Limb (tissue), 2 donors: ENCODE measurements at regions not wholly inside any gene's neighbourhood (a gene's known extent, or its start where the extent isn't known, plus 50 kb on each side); places are given as distances from the start of the nearest gene placed in this dataset.

Source experiments
- DNase-seq, 2 donors: peaks; one replicate each; pipeline ENCODE4 v3.0.0-alpha.2; 2016; ENCODE audit errors: extremely low spot score in 2 of 2

DNA sequence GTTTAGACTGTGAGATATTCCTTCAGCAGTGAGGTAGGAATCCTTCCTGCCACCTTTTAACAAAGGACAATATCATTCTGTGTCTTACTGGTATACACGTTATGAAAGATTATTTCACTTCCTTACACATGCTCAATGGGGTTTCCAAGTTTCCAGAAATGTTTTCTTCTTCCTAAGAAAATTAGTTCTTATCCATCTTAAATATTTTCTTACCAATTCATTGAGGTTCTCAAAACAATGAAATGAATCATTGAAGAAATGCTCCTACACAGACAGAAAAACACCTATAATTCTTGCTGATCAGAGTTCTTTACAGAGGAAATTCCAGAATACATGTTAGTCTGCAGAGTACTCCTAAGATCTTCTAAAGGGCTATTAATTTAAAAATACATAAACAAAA lies 51.4 kb upstream of the SEC61G start:
- DNase-seq: no peak

DNA sequence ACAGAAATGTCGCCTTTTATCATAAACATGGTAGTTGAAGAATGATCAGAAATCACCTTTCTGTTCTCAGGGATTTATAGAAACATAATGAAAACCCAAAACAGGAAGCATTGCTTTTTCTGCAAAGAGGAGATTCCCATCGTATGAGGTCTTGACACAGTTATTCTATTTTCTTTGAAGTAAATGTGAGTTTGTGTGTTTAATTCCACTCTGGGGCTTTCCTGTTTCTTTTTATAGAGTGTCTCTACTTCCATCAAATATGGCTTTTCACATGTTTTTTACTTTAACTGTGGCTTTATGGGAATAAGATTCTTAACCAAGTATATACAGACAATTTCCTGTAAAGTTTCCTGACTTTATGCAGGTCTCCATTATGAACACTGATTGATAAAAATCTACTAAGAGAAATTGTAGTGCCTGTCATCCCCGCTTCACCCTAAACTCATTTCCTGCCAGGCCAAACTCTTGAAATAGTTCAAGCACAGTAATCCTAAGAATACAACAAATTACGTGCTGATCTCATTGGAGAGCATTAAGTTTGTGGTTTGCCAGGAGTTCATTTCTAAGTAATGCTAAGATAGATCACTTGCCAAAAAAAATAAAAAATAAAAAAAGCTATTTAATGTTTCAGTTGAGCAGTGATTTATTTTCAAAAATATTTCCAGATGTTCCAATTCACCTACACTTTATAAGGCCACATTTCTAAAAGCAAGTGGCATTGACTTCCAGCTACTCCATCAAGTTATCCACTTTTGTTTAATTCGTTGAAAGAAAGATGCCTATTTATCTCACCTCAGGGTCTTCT lies 52.2 kb upstream of the SEC61G start:
- DNase-seq: peak in 1 of 2 donors; percentile 84

DNA sequence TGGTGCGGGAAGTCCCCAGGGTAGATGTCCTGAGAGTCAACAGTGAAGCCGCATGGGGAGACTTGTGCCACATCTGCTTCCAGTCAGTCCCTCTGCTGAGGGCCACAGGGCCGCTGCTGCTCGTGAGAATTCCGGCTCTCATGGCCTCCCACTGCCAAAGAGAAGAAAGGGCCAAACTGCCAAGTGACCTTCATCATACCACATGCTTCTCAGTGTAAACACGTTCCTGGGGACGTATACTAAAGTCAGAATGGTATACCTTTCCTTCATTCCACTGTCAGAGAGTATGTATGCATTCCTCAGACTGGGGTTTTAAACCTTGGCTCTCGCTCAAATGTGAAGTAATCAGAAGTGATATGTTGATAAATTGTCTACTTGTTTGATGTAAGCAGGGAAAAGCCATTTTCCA lies 52.8 kb upstream of the SEC61G start:
- DNase-seq: peak in 1 of 2 donors; percentile 12

DNA sequence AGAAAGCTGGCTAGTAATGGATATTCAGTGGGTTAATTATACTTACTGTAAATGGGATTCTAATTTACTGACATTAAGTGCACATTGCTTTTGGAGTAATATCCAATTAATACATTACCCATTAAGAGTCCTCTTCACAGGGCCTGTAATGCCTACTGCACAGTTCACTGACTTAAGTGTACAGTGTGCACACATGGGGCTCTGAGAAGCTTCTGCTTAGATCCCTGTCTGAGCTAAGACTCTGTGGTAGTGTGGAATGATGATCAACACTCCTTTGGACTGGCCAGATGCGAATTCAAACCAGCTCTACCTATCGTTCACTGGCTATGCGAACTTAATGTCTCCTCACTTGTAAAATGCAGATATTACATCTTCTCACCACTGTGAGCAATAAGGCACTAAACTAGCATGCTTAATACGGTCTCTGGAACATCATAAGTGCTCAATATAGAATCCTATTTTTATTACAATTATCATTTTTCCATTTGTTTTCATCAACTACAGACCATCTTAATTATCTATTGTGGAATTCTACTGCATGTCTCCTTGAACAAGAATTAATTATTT lies 53.8 kb upstream of the SEC61G start:
- no peak for DNase-seq

DNA sequence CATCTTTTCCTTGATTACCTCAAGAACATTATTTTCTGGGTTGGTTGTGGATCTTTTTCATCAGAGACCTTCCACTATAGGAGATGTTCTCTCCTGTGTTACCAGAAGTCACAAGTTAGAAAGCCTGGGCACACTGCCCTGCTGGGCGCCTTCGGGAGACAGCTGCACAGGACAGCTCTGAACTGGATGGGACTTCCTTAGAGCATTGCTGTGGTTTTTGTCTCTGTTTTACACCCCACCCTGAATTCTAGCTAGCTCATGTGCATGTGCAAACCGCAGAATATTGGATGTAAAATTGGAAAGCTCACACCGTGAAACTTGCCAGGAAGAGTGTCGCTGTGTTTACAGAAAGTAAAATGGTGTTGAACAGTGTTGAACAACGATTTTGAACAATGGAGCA lies 54.4 kb upstream of the SEC61G start:
- DNase-seq: peak in 1 of 2 donors; percentile 18

DNA sequence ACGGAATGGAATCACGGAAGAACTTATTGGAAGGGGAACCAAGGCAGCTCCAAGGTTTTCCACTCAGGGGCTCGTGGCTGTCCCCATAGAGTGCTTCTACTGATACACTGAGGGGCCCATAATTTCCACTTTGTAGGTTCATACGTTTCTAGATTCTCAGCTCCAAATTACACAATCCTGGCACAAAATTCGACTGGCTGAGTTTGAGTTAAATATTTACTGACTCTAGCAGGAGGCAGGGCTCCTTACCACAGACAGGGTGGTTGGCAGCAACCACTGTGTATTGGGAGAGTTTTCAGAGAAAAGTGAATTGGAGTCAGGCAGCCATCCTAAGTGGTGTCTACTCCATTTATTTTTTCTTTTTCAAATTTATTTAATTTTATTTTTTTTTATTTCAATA lies 55.4 kb upstream of the SEC61G start:
- no peak for DNase-seq

DNA sequence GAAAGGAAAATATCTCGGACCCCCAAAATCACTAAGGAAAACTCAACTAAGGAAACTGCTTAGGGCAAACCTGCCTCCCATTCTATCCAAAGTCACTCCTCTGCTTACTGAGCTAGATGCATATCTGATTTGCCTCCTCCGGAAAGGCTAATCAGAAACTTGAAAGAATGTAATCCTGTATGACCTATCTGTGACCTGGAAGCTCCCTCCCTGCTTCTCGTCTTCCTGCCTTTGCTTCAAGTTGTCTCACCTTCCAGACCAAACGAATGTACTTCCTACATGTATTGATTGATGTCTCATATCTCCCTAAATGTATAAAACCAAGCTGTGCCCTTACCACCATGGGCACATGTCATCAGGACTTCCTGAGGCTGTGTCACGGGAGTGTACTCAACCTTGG lies 58.1 kb upstream of the SEC61G start:
- DNase-seq: no peak

DNA sequence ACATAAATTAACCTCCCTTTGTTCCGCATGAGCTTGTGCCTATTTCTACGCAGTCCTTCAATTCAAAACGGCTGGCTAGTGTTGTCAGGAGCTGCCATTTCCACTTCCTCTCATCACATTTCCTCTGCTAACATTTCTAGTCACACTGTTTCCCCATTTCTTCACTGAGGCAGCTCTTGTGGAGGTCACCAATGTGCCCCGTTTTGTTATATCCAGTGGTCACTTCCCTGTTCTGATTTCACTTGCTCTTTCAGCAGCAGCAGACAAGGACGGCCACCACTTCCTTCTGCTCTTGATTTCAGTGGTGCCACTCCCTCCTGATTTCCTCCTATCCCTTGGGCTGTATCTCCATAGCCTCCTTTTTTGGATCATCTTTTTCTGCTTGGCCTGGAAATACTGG lies 64.8 kb upstream of the SEC61G start:
- no peak for DNase-seq

DNA sequence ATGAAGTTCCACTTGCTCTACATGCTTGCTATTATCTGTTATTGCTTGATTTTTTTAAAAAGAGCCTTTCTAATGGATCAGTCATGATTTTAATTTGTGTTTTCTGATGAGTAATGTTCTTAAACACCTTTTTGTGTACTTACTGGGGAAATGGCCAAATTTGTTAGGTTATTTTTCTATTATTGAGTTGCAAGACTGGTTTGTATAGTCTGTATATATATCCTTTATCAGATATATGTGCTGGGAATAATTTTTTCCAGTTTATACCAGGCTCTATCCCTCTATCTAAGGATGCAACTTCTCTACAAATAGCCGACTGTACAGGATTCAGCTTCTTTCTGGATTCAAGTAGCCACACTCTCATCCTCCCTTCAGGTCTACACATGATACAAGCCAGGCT lies 65.6 kb upstream of the SEC61G start:
- no peak for DNase-seq

DNA sequence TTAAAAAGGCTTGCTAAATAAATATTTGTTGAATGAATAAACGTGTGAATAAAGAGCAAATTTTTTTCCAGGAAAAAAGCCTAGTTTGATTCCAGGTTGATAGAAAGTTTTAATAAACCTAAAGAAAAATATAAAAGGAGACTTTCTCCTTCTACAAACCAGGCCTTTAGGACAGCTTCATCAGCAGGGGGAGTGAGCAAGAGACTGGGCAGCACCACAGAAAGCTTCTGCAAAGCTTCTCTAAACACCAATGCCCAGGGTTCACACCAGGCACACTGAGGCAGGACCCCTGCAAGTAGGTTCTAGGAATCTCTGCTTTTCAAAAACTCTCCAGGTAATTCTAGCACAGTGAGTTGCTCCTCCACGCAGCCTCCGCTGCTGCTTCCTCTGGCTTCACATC lies 66.4 kb upstream of the SEC61G start:
- no peak for DNase-seq

DNA sequence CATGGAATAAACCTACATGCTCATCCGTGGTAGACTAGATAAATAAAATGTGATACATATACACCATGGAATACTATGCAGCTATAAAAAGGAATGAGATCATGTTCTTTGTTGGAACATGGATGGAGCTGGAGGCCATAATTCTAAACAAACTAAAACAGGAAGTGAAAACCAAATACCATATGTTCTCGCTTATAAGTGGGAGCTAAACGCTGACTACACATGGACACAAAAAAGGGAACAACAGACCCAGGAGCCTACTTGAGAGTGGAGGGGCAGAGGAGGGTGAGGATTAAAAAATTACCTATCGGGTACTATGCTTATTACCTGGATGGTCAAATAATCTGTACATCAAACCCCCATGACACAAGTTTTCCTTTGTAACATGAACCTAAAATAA lies 68.7 kb upstream of the SEC61G start:
- DNase-seq: no peak

DNA sequence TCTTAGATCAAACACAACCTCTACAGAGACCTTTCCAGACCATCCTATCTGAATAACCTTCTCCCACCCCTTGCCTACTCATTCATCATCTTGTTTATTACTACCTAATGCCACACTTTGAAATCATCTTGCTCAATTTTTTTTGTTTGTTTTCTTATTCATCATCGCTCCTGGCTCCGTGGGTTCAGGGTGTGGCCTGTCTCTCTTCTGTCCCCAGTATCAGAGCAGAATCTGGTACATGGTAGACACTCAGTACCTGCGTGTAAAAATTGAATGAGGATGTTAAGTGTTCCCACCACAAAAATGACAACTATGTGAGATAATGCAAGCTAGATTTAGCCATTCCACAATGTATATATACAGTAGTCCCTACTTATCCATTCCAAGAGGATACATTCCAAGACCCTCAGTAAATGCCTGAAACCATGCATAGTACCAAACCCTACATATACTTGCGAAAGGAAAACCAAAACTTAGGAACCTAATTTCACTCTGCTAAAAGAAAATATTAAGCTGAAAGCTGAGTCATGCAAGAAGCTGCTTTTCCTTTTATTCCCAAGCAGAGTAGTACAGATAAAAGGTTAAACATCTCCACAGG lies 72.1 kb upstream of the SEC61G start:
- DNase-seq: no peak

DNA sequence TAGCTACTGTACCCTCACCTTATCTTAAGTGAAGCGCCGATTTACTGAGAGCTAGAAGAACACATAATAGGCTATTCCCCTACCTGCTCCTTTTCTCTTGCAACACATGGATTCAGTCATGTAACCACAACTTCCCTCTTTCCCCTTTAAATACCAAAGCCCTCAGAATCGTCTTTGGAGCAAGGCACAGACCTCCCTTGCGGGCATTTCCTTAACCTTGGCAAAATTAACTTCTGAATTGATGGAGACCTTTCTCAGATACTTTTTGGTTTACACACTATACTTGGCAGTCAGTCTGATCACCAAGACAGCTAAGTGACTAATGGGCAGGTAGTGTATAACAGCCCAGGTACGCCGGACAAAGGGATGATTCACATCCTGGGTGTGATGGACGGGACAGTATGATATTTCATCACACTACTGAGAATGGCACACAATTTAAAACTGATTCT lies 72.7 kb upstream of the SEC61G start:
- DNase-seq: no peak

DNA sequence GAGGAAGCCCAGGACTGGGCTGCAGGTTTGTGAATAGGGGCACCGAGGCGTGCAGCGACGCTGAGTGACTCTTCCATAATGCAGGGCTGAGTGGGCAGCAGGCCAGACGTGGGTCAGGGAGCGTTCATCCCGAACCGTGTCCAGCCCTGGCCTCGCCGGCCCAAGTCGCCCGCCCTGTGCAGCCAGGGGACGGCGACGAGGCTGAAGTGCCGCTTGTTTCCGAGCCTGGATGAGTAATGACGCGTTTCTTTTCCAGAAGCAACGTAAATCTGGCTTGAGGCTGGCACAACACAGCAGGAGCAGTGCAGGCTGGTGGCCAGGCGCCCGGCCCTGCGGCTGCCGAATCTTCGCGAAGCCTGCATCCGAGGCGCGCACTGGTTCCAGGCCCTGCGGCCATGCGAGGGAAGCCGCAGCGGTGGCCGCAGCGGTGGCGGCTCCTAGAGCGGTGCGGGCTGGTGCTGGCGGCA lies 74.0 kb upstream of the SEC61G start:
- DNase-seq: no peak

DNA sequence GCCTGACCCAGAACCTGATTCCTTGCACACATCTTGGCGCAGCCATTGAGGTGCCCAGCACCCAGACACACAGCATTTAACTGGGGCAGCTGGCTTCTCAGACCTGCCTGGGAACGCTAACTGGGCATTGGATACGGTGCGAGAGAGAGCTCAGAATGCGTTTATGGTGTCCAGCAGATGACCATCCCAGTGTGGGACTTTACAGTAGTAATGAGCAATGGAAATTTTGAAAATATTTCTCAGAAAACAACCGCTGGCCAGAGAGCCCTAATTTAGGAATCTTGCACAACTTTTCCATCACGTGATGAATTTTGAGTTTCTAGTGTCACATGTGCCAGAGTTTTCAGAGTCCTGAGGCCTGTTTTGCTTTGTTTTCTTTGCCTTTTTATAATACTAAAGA lies 78.2 kb upstream of the SEC61G start:
- DNase-seq: no peak

DNA sequence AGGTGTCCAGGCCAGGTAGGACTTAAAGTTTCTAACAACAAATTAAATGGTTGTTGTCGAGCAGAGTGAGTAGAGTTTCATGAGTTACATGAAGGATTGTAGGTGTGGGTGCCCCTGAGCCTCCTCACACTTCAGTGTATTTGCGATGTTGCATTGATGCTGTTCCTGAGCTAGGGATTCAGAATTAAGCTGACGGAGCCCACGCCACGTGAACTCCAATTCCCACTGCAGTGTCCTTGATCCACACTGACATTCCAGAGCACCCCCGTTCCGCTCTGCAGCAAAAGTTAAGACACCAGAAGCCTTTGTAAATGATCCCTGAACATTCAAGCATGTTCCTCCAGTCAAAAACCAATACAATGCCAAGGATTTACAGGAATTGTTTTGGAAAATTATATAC lies 78.8 kb upstream of the SEC61G start:
- no peak for DNase-seq

DNA sequence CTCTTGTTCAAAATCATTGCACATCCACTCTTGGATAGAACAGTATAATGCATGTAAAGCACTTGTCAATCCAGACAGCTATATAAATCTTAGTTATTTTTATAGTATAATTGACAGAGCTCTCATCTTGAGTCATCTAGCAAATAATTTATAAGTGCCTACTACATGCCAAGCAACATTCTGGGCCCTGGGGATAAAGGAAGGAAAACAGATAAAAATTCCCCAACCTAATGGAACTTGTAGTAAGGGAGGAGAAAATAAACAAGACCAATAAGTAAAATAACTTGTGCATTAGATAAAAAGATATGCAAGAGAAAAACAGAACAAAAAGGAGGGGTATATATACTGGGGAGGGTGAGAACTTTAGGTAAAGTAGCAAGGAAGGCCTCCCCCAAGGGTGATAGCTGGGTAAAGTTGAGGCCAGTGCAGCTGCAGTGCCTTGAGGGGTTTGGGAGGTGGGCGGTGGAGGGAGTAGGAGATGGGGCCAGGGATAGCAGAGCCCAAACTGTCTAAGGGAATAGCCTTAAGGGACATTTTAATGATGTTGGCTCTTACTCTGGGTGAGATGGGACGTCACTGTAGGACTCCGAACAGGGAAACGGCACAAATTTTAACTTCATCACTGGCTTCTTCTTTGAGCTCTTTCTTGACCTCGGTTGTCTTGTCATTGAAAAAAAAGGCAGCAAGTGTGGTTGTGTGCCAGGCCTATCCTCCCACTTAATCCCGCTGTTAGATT lies 79.3 kb upstream of the SEC61G start:
- no peak for DNase-seq

DNA sequence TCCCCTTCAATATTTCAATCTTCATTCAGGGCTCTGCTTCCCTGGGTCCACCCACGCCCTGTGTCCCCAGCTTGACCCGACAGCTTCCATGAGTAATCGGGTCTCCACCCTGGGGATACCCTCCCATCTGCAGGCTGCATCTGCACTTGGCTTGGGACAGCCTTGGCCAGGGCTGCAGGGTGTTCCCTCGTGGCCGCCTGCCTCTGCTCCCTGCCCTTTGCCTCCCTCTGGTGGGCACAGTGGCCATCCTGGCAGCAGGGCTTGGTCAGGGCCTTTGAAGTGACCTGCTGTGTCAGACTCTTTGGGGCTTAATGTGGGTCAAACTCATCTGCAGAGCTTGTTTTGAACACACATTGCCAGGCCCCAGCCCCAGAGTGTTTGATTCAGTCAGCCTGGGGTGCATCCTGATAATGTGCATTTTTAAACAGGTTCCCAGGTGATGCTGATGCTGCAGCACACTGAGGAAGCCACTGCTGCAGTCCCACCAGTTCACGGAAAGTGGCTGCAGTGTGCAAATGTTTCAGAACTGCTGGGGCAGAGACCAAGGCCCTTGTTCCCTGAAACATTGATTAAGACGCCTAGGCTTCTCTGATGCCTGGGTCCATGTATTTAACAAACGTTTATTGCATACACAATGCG lies 80.7 kb upstream of the SEC61G start:
- DNase-seq: no peak

DNA sequence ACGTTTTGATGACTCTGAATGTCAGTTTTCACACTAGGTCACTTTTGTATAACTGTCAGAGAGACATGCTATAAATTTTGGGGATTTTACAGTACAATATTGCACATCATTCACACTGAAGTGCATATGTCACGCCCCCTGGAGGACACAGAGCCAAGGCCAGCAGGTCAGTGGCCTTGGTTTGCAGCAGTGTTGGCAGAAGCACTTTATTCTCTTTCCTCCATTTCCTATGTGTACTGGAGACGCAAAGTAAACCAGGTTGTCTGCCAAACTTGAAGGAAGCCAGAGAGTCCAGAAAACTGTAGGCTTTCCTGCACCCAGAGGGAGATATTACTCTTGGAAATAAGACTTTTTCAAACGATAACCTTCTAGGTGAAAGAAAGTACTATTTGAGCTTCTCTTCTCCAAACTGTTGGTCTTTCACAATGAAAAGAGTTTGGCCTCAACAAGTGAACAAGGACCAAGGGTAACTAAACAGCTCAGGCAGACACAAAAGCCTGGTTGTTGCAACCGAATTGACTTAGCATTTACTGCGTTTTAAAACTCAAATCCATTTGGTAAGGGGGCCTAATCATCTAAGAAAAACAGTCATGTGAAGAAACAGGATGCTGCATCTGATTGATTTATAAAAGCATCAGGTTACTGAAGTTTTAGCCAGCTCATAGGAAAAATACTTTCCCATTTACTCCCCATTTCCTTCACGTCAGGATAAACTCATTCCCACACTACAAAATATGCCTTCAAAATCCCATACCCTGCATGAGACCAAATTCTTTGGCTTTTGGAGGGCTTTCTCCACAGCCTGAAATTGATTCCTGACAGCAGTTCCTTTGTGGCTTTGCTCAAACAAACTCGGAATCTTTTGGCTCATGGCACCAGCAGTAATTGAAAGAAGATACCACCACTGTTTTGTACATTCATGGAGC lies 83.0 kb upstream of the SEC61G start:
- peak; percentile 42 to 76 for DNase-seq

DNA sequence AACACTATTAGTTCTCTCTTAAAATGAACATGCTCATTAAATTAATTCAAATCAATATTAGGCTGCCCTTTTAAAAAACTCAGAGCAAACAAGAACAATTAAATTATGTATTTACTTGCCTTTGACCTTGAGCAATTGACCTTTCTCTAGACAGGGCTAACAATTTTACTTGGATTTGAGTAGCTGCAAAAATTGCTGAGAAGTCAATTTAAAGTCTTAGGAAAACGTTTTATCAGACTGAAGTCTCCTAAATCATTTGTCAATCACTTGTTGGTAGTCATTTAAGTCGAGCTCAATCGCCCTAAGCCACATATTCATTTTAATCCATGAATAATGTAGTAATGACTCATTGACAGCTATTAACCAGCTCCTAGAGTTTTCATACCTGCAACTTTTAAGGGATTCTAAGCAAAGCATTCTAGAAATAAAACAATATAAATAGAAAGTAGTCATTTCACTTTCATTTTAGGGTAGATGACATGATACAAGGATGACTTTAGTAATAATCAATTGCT lies 84.9 kb upstream of the SEC61G start:
- DNase-seq: no peak
